DOHH2 (cell line): ENCODE measurements at regions not wholly inside any gene's neighbourhood (a gene's known extent, or its start where the extent isn't known, plus 50 kb on each side); places are given as distances from the start of the nearest gene placed in this dataset.

ENCODE experiments used
- H3F3A ChIP-seq: fragments of 200-600 bp; sonication (generic), shearing (Covaris generic); 2 replicates; pipeline ENCODE4 v1.6.0; 2016; ENCODE audit warnings: antibody characterized with exemption, mild to moderate bottlenecking; ENCODE audit not compliant: control insufficient read depth, insufficient read depth
- H3K27ac ChIP-seq: fragments of 200-600 bp; sonication (generic); 2 replicates; pipeline ENCODE4 v1.5.1; 2014; ENCODE audit warnings: low read depth, mild to moderate bottlenecking, low read length, moderate library complexity
- H3K27me3 ChIP-seq: fragments of 200-600 bp; sonication (generic); 2 replicates; pipeline ENCODE4 v1.6.1; 2014; ENCODE audit warnings: mild to moderate bottlenecking, low read length, mixed read lengths; ENCODE audit not compliant: control insufficient read depth
- H3K36me3 ChIP-seq: fragments of 200-600 bp; sonication (generic); 2 replicates; pipeline ENCODE4 v1.6.1; 2014; ENCODE audit warnings: mild to moderate bottlenecking, low read length, moderate library complexity, mixed read lengths; ENCODE audit not compliant: control insufficient read depth
- H3K4me1 ChIP-seq: fragments of 200-600 bp; sonication (generic); 2 replicates; pipeline ENCODE4 v1.6.1; 2014; ENCODE audit warnings: mild to moderate bottlenecking, low read length, mixed read lengths; ENCODE audit not compliant: control insufficient read depth
- H3K4me2 ChIP-seq: fragments of 200-600 bp; sonication (generic); 2 replicates; pipeline ENCODE4 v1.6.0; 2014; ENCODE audit warnings: mild to moderate bottlenecking, low read length, moderate library complexity
- H3K4me3 ChIP-seq: fragments of 200-600 bp; sonication (generic); 2 replicates; pipeline ENCODE4 v1.5.1; 2014; ENCODE audit warnings: mild to moderate bottlenecking, low read length, mixed read lengths
- H3K79me2 ChIP-seq: fragments of 200-600 bp; sonication (generic); 2 replicates; pipeline ENCODE4 v1.6.1; 2014; ENCODE audit warnings: mild to moderate bottlenecking, low read length, mixed read lengths; ENCODE audit not compliant: control insufficient read depth
- H3K9me2 ChIP-seq: fragments of 200-600 bp; sonication (generic); replicated peaks from 2 replicates; pipeline ENCODE4 v1.6.1; 2014; ENCODE audit warnings: mild to moderate bottlenecking, low read length, mixed read lengths; ENCODE audit not compliant: control insufficient read depth
- H3K9me3 ChIP-seq: fragments of 200-600 bp; sonication (generic); 2 replicates; pipeline ENCODE4 v1.6.1; 2014; ENCODE audit warnings: antibody characterized with exemption, low read length, mixed read lengths; ENCODE audit not compliant: control insufficient read depth, insufficient read depth
- H4K20me1 ChIP-seq: fragments of 200-600 bp; sonication (generic); 2 replicates; pipeline ENCODE4 v1.6.0; 2014; ENCODE audit warnings: low read depth, mild to moderate bottlenecking, antibody characterized with exemption, low read length, moderate library complexity; ENCODE audit not compliant: control insufficient read depth, insufficient read depth
- EZH2phosphoT487 ChIP-seq: fragments of 200-600 bp; sonication (generic); IDR thresholded peaks from 2 replicates; pipeline ENCODE4 v1.6.1; 2017; ENCODE audit warnings: borderline replicate concordance, mild to moderate bottlenecking, antibody characterized with exemption, low read length, moderate library complexity, mixed read lengths
- TF ChIP-seq, protein P1 (sequence below): fragments of 200-600 bp; sonication (generic); IDR thresholded peaks from one replicate; pipeline ENCODE4 v1.5.1; 2014; ENCODE audit warnings: antibody characterized with exemption, mild to moderate bottlenecking, low read depth, low read length; ENCODE audit not compliant: poor library complexity, severe bottlenecking

DNA sequence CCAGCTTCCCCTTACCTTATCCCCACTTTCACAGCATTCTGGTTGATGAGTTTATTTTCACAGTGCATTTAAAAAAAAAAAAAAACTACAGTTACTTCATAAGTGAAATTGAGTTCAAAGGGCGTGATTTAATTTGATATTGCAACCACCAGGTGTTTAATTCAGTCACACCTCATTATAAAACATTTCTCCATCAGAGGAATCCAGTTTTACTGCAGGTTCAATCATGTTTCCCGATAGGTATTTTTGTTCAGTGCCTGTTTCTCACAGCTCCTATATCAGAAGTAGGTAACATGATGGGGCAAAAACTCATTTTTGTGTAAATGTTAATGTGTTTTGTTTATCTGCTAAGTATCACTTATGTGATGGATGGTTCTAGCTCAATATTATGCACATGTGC, 102.3 kb upstream of the PCDH7 start:
- TF ChIP-seq EZH2phosphoT487: no peak
- TF ChIP-seq, protein P1, sequence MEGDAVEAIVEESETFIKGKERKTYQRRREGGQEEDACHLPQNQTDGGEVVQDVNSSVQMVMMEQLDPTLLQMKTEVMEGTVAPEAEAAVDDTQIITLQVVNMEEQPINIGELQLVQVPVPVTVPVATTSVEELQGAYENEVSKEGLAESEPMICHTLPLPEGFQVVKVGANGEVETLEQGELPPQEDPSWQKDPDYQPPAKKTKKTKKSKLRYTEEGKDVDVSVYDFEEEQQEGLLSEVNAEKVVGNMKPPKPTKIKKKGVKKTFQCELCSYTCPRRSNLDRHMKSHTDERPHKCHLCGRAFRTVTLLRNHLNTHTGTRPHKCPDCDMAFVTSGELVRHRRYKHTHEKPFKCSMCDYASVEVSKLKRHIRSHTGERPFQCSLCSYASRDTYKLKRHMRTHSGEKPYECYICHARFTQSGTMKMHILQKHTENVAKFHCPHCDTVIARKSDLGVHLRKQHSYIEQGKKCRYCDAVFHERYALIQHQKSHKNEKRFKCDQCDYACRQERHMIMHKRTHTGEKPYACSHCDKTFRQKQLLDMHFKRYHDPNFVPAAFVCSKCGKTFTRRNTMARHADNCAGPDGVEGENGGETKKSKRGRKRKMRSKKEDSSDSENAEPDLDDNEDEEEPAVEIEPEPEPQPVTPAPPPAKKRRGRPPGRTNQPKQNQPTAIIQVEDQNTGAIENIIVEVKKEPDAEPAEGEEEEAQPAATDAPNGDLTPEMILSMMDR: no peak
- Histone ChIP-seq H3K4me3 (no peak overlapping the region), H3K27ac (no peak overlapping the region), H3K79me2 (no peaks in the 10 kb centered on the region), H3K36me3 (no peaks in the 10 kb centered on the region), H4K20me1 (no peaks in the 10 kb centered on the region), H3F3A (no peaks in the 10 kb centered on the region), H3K9me3 (no peaks in the 10 kb centered on the region), H3K4me1 (no peaks in the 10 kb centered on the region), H3K4me2 (no peak overlapping the region), H3K9me2 (no peaks in the 10 kb centered on the region), H3K27me3 (no peaks in the 10 kb centered on the region)

DNA sequence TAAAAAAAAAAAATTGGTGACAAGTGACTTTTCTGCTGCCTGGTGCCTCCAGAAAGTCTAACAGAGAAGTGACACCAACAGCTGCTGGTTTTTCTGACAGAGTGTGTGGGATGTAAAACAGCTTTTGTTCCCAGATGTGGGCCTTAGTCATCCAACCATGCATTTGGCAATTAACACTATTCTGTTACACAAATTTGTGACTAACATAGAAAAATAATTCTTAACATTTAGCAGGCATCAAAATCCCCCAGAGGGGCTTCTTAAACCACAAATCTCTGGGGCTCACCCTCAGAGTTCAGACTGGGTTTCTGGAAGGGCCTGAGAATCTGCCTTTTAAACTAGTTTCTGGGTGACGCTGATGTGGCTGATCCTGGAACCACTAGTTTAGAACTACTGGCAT, 100.5 kb upstream of the PCDH7 start:
- no peaks in the 10 kb centered on the region for H3F3A ChIP-seq
- H3K79me2 ChIP-seq: no peaks in the 10 kb centered on the region
- H3K4me3 ChIP-seq: no peak overlapping the region
- no peak overlapping the region for H3K4me2 ChIP-seq
- no peak overlapping the region for H3K27ac ChIP-seq
- H4K20me1 ChIP-seq: no peaks in the 10 kb centered on the region
- no peaks in the 10 kb centered on the region for H3K9me2 ChIP-seq
- no peaks in the 10 kb centered on the region for H3K9me3 ChIP-seq
- H3K4me1 ChIP-seq: no peaks in the 10 kb centered on the region
- H3K36me3 ChIP-seq: no peaks in the 10 kb centered on the region
- H3K27me3 ChIP-seq: no peaks in the 10 kb centered on the region
- no peak for TF ChIP-seq EZH2phosphoT487
- TF ChIP-seq, protein P1: no peak

DNA sequence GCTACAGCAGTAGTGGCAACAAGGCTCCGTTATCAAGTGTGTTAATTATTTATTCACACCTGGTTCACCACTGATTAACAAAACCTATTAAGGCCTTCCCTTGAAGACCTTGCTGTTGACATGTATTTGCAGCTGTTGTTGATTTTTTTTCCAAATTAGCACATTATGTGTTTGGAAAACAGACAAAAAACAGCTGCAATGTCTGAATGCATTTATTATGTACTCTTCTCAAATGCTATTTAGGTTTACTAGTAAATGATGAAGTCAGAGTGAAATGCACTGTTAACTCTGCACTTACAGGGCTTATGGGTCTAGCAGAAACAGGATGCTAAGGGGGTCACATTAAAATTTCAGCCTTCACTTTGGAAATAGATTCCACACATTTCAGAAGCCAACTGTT, 99.5 kb upstream of the PCDH7 start:
- Histone ChIP-seq H3K36me3 (no peaks in the 10 kb centered on the region), H3K4me1 (no peaks in the 10 kb centered on the region), H3K9me3 (no peaks in the 10 kb centered on the region), H3K27me3 (no peaks in the 10 kb centered on the region), H3K79me2 (no peaks in the 10 kb centered on the region), H4K20me1 (no peaks in the 10 kb centered on the region), H3K4me3 (no peak overlapping the region), H3K27ac (no peak overlapping the region), H3K4me2 (no peak overlapping the region), H3K9me2 (no peaks in the 10 kb centered on the region), H3F3A (no peaks in the 10 kb centered on the region)
- no peak for TF ChIP-seq EZH2phosphoT487

DNA sequence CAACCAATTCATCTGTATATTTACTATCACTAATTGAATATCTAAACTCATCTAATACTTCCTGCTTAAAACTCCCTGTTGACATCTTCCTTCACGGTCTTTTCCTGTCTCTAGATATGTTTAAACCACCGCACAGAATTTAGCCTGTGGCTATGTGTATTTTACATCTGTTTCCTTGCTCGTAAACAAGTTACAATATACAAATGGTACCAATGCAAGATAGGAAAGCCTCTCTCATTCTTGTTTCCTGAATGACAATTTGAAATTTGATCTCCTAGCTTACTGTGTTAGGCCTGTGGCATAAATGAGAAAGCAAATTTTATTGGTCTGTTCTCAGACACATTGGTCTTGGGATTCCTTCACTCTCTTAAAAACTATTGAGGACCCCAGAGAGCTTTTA, 89.7 kb upstream of the PCDH7 start:
- no peaks in the 10 kb centered on the region for H3K27me3 ChIP-seq
- H3K79me2 ChIP-seq: no peaks in the 10 kb centered on the region
- no peak overlapping the region for H3K4me3 ChIP-seq
- no peak for TF ChIP-seq EZH2phosphoT487
- TF ChIP-seq, protein P1: no peak
- H3K4me2 ChIP-seq: no peak overlapping the region
- H3K36me3 ChIP-seq: no peaks in the 10 kb centered on the region
- no peaks in the 10 kb centered on the region for H3K9me3 ChIP-seq
- H4K20me1 ChIP-seq: no peaks in the 10 kb centered on the region
- H3K9me2 ChIP-seq: no peaks in the 10 kb centered on the region
- H3K4me1 ChIP-seq: no peaks in the 10 kb centered on the region
- H3K27ac ChIP-seq: no peak overlapping the region
- H3F3A ChIP-seq: no peaks in the 10 kb centered on the region
